ENCODE measurements at regions not wholly inside any gene's neighbourhood (a gene's known extent, or its start where the extent isn't known, plus 50 kb on each side); places are given as distances from the start of the nearest gene placed in this dataset.
"Not testable (repeated sequence)": the region's sequence is repeated elsewhere in the genome, so short reads cannot be mapped to it uniquely, and the experiment has no call there.

GRCh38 chr6:47173145-47173544 is 131.0 kb upstream of the ADGRF1 start:
- TF ChIP-seq CTCF (IDR thresholded peaks at IDR 0.05; ENCODE audit: insufficient read depth, low read depth, low read length); EZH2 (IDR thresholded peaks at IDR 0.05; ENCODE audit: insufficient read depth, low read length): not testable (repeated sequence)

All from astrocyte (in vitro differentiated cells and primary cell).